ENCODE measurements at regions not wholly inside any gene's neighbourhood (a gene's known extent, or its start where the extent isn't known, plus 50 kb on each side); places are given as distances from the start of the nearest gene placed in this dataset.
"Not testable (repeated sequence)": the region's sequence is repeated elsewhere in the genome, so short reads cannot be mapped to it uniquely, and the experiment has no call there.

DNA sequence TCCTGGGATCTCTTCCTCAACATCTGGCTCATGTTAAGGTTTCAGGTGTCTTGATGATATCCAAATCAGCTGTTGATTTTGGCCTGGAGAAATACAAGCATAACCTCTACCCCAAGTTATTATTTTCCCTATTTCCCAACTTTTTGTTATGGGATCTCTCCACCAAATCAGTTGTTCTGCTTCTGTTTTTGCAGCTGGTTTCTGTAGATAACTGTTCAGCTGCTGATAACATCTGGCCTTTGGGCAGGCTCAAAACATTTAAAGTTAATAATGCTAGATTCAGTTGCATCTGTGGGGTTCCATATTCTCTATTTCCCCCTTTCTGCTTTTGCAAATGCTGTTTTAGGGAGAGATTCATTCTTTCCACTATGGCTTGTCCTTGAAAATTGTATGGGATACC is 430.0 kb upstream of the SGO1 start:
- H3K4me1 ChIP-seq (ENCODE audit: insufficient read depth); in situ Hi-C loops (cut with MboI); DNase-seq; H3K27me3 ChIP-seq (replicated peaks; ENCODE audit: insufficient read depth); H3K4me3 ChIP-seq; H3K27ac ChIP-seq; H3K36me3 ChIP-seq (ENCODE audit: low read depth); H3K9me2 ChIP-seq (ENCODE audit: insufficient read depth); H2AFZ ChIP-seq; H4K20me1 ChIP-seq (ENCODE audit: insufficient read depth); H3F3A ChIP-seq (ENCODE audit: insufficient read depth); H3K79me2 ChIP-seq (ENCODE audit: insufficient read depth); H3K9ac ChIP-seq; H3K4me2 ChIP-seq (ENCODE audit: unreplicated experiment): not testable (repeated sequence)
- H3K9me3 ChIP-seq (ENCODE audit: low read depth), result peaks cover 13% of the 10 kb centered on the region

DNA sequence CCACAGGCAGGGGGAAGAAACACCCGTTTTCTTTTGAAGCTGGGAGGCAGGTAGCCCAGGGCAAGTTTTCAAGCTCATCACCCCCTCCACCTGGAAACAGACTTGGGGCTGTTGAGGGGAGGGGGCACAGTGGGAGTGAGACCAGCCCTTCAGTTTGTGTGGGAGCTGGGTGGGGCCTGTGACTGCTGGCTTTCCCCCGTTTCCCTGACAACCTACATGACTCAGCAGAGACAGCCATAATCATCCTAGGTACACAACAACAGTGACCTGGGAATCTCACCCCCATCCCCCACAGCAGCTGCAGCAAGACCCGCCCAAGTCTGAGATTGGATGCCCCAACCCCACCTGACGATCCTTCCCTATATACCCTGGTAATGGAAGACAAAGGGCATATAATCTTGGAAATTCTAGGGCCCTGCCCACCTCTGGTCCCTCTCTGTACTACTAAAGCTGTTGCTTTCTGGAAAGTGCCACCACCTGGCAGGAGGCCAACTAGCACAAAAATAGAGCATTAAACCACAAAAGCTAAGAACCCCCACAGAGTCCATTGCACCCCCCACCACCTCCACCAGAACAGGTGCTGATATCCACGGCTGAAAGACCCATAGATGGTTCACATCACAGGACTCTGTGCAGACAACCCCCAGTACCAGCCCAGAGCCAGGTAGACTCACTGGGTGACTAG is 422.2 kb upstream of the SGO1 start:
- Histone ChIP-seq H4K20me1 (ENCODE audit: insufficient read depth) (no peaks in the 10 kb centered on the region), H3K9ac (no peak overlapping the region), H3K9me3 (ENCODE audit: low read depth) (peaks cover 6% of the 10 kb centered on the region), H3K36me3 (ENCODE audit: low read depth) (no peaks in the 10 kb centered on the region), H3K79me2 (ENCODE audit: insufficient read depth) (no peaks in the 10 kb centered on the region), H3K27ac (no peak overlapping the region), H2AFZ (no peak overlapping the region), H3K4me2 (ENCODE audit: unreplicated experiment) (no peak overlapping the region), H3K9me2 (ENCODE audit: insufficient read depth) (no peaks in the 10 kb centered on the region), H3K4me1 (ENCODE audit: insufficient read depth) (no peaks in the 10 kb centered on the region), H3F3A (ENCODE audit: insufficient read depth) (no peaks in the 10 kb centered on the region), H3K27me3 (replicated peaks; ENCODE audit: insufficient read depth) (no peaks in the 10 kb centered on the region), H3K4me3 (no peak overlapping the region)
- no peak for DNase-seq
- in situ Hi-C loops (cut with MboI), result no loop called here
- WGBS, 2 experiments (ENCODE audit: low coverage in 1 of 2, low lambda C conversion rate in 2 of 2, missing lambda C conversion rate in 2 of 2), result 62 to 63% methylated on average over 5 of the region's 5 CpGs
- TF ChIP-seq EZH2 (IDR thresholded peaks at IDR 0.05; ENCODE audit: insufficient read depth, poor library complexity, severe bottlenecking) (no peak), EZH2phosphoT487 (IDR thresholded peaks at IDR 0.05; ENCODE audit: insufficient read depth, low read depth) (no peak)

DNA sequence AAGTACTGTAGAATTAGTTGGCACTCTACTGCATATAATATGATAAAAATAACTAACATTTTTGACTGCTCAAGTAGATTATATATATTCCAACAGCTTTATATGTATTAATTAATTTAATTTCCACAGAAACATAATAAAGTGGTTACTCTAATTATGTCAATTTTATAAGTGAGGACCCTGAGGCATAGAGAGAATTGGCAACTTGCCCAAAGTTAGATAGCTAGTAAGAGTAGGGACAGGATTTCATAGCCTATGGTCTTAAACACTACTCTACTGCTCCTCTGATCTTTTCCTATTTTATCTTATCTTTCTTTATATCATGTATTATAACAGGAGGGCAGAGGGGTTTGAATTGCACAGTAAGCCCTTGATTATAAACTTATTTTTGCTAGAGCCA is 418.7 kb upstream of the SGO1 start:
- Histone ChIP-seq H3K27ac (no peak overlapping the region), H3K36me3 (ENCODE audit: low read depth) (no peaks in the 10 kb centered on the region), H3K9ac (no peak overlapping the region), H4K20me1 (ENCODE audit: insufficient read depth) (no peaks in the 10 kb centered on the region), H3K27me3 (replicated peaks; ENCODE audit: insufficient read depth) (no peaks in the 10 kb centered on the region), H3K9me3 (ENCODE audit: low read depth) (no peaks in the 10 kb centered on the region), H3K9me2 (ENCODE audit: insufficient read depth) (no peaks in the 10 kb centered on the region; the same call in 1 of the 2 replicates), H3K4me2 (ENCODE audit: unreplicated experiment) (no peak overlapping the region), H3K79me2 (ENCODE audit: insufficient read depth) (no peaks in the 10 kb centered on the region), H3F3A (ENCODE audit: insufficient read depth) (no peaks in the 10 kb centered on the region), H2AFZ (no peak overlapping the region), H3K4me1 (ENCODE audit: insufficient read depth) (no peaks in the 10 kb centered on the region), H3K4me3 (no peak overlapping the region)
- peak; percentile 6 for DNase-seq
- TF ChIP-seq EZH2 (IDR thresholded peaks at IDR 0.05; ENCODE audit: insufficient read depth, poor library complexity, severe bottlenecking) (no peak), EZH2phosphoT487 (IDR thresholded peaks at IDR 0.05; ENCODE audit: insufficient read depth, low read depth) (no peak)
- in situ Hi-C loops (cut with MboI), result no loop called here

DNA sequence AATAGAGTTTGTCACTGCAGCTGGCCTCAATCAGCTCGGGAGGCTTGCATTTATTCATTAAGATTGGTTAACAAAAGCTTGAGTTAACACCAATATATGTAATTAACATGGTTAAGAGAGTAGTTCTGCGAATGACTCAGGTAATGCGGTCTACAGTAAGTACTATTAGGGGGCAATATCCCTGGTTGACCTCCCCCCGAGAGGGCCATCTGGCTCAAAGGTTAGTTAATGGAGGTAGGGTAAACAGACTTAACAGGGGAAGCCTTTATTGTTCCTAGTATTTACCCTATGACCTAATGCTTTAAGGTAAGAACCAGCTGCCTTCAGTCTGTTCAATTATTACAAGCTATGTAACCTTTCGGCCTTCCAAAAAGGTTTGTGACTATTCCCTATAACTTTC is 403.3 kb upstream of the SGO1 start:
- in situ Hi-C loops (cut with MboI), result no loop called here

DNA sequence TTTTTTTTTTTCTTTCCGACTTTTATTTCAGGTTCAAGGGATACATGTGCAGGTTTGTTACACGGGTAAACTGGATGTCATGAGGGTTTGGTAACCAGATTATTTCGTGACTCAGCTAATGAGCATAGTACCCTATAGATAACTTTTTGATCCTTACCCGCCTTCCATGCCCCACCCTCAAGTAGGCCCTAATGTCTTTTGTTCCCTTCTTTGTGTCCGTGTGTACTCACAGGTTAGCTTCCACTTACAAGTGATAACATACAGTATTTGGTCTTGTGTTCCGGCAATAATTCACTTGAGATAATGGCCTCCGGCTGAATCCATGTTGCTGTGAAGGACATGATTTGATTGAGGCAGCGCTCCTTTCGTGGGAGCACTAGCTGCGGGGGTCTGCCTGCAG is 402.8 kb upstream of the SGO1 start:
- H3K9me2 ChIP-seq (ENCODE audit: insufficient read depth), result no peaks in the 10 kb centered on the region
- no peaks in the 10 kb centered on the region for H3K36me3 ChIP-seq (ENCODE audit: low read depth)
- no peak overlapping the region for H3K4me3 ChIP-seq
- H2AFZ ChIP-seq, result no peak overlapping the region
- H3K9me3 ChIP-seq (ENCODE audit: low read depth), result no peaks in the 10 kb centered on the region
- 83 to 85% methylated on average over 10 of the region's 10 CpGs for WGBS, 2 experiments (ENCODE audit: low coverage in 1 of 2, low lambda C conversion rate in 2 of 2, missing lambda C conversion rate in 2 of 2)
- H4K20me1 ChIP-seq (ENCODE audit: insufficient read depth), result no peaks in the 10 kb centered on the region
- no peaks in the 10 kb centered on the region for H3K4me1 ChIP-seq (ENCODE audit: insufficient read depth)
- DNase-seq, result no peak
- H3K4me2 ChIP-seq (ENCODE audit: unreplicated experiment), result no peak overlapping the region
- H3K27ac ChIP-seq, result no peak overlapping the region
- no peaks in the 10 kb centered on the region for H3F3A ChIP-seq (ENCODE audit: insufficient read depth)
- TF ChIP-seq EZH2 (IDR thresholded peaks at IDR 0.05; ENCODE audit: insufficient read depth, poor library complexity, severe bottlenecking) (no peak), EZH2phosphoT487 (IDR thresholded peaks at IDR 0.05; ENCODE audit: insufficient read depth, low read depth) (no peak)
- in situ Hi-C loops (cut with MboI), result no loop called here
- no peaks in the 10 kb centered on the region for H3K27me3 ChIP-seq (replicated peaks; ENCODE audit: insufficient read depth)
- no peak overlapping the region for H3K9ac ChIP-seq
- no peaks in the 10 kb centered on the region for H3K79me2 ChIP-seq (ENCODE audit: insufficient read depth)

More for the DNA sequence above, 403.3 kb upstream of the SGO1 start:
- no peak for DNase-seq
- WGBS, 2 experiments (ENCODE audit: low coverage in 1 of 2, low lambda C conversion rate in 2 of 2, missing lambda C conversion rate in 2 of 2), result 83 to 92% methylated on average over 5 of the region's 5 CpGs
- Histone ChIP-seq H3K4me1 (ENCODE audit: insufficient read depth) (no peaks in the 10 kb centered on the region), H3F3A (ENCODE audit: insufficient read depth) (no peaks in the 10 kb centered on the region), H3K27ac (no peak overlapping the region), H3K79me2 (ENCODE audit: insufficient read depth) (no peaks in the 10 kb centered on the region), H3K9me3 (ENCODE audit: low read depth) (no peaks in the 10 kb centered on the region), H3K36me3 (ENCODE audit: low read depth) (no peaks in the 10 kb centered on the region), H3K4me3 (no peak overlapping the region), H2AFZ (no peak overlapping the region), H4K20me1 (ENCODE audit: insufficient read depth) (no peaks in the 10 kb centered on the region), H3K9me2 (ENCODE audit: insufficient read depth) (no peaks in the 10 kb centered on the region), H3K4me2 (ENCODE audit: unreplicated experiment) (no peak overlapping the region), H3K27me3 (replicated peaks; ENCODE audit: insufficient read depth) (no peaks in the 10 kb centered on the region), H3K9ac (no peak overlapping the region)
- TF ChIP-seq EZH2 (IDR thresholded peaks at IDR 0.05; ENCODE audit: insufficient read depth, poor library complexity, severe bottlenecking), result no peak
- no peak for TF ChIP-seq EZH2phosphoT487 (IDR thresholded peaks at IDR 0.05; ENCODE audit: insufficient read depth, low read depth)
